GM23338 (cell line): ENCODE measurements at regions not wholly inside any gene's neighbourhood (a gene's known extent, or its start where the extent isn't known, plus 50 kb on each side); places are given as distances from the start of the nearest gene placed in this dataset.
A peak's percentile ranks its signal among the peaks of the same experiment; 100 is the strongest.

Source experiments
- ATAC-seq: fragments of 200-7000 bp; cut with Tn5 transposase; 3 replicates; pipeline ENCODE4 v1.9.1; 2020
- DNase-seq: peaks from one replicate; pipeline ENCODE4 v3.0.0-alpha.2; 2015; ENCODE audit warnings: low spot score
- H2AFZ ChIP-seq: fragments of 200-600 bp; sonication (generic); 2 replicates; pipeline ENCODE4 v1.8.0; 2016; ENCODE audit warnings: antibody characterized with exemption, mild to moderate bottlenecking, moderate library complexity
- H3F3A ChIP-seq: fragments of 200-600 bp; sonication (generic); replicated peaks from 2 replicates; pipeline ENCODE4 v1.8.0; 2017; ENCODE audit warnings: antibody characterized with exemption, mixed run types, low read depth
- H3K27ac ChIP-seq: fragments of 200-600 bp; sonication (generic); 2 replicates; pipeline ENCODE4 v1.6.1; 2016; ENCODE audit warnings: low read depth
- H3K27me3 ChIP-seq: fragments of 200-600 bp; sonication (generic); 2 replicates; pipeline ENCODE4 v1.8.0; 2016; ENCODE audit warnings: mild to moderate bottlenecking, mixed run types, moderate library complexity; ENCODE audit not compliant: insufficient read depth
- H3K36me3 ChIP-seq: fragments of 200-600 bp; sonication (generic); 2 replicates; pipeline ENCODE4 v1.8.0; 2016; ENCODE audit warnings: mild to moderate bottlenecking; ENCODE audit not compliant: insufficient read depth
- H3K4me1 ChIP-seq: fragments of 200-600 bp; sonication (generic); 2 replicates; pipeline ENCODE4 v1.8.0; 2016; ENCODE audit warnings: mild to moderate bottlenecking, moderate library complexity; ENCODE audit not compliant: insufficient read depth
- H3K4me2 ChIP-seq: fragments of 200-600 bp; sonication (generic); 2 replicates; pipeline ENCODE4 v1.7.1; 2017; ENCODE audit warnings: mixed run types
- H3K4me3 ChIP-seq: fragments of 200-600 bp; sonication (generic); 2 replicates; pipeline ENCODE4 v1.6.1; 2016; ENCODE audit warnings: mixed run types
- H3K79me2 ChIP-seq: fragments of 200-600 bp; sonication (generic); replicated peaks from 2 replicates; pipeline ENCODE4 v1.8.0; 2017; ENCODE audit warnings: mild to moderate bottlenecking; ENCODE audit not compliant: insufficient read depth
- H3K9me2 ChIP-seq: fragments of 200-600 bp; sonication (generic); 2 replicates; pipeline ENCODE4 v1.8.0; 2017; ENCODE audit not compliant: insufficient read depth
- H4K20me1 ChIP-seq: fragments of 200-600 bp; sonication (generic); replicated peaks from 2 replicates; pipeline ENCODE4 v1.8.0; 2017; ENCODE audit warnings: mild to moderate bottlenecking; ENCODE audit not compliant: insufficient read depth
- H3K27ac Mint-ChIP-seq: 2 replicates; pipeline ENCODE4 v1.8.0; 2020; ENCODE audit warnings: inconsistent platforms, mild to moderate bottlenecking, moderate library complexity, mixed read lengths
- H3K27me3 Mint-ChIP-seq: 3 replicates; pipeline ENCODE4 v1.8.0; 2022; ENCODE audit warnings: low read depth, mild to moderate bottlenecking, moderate library complexity, mixed read lengths, inconsistent platforms; ENCODE audit not compliant: insufficient read depth, poor library complexity
- H3K36me3 Mint-ChIP-seq: 3 replicates; pipeline ENCODE4 v1.8.0; 2021; ENCODE audit warnings: low read depth, mild to moderate bottlenecking, inconsistent platforms, moderate library complexity, mixed read lengths
- H3K4me1 Mint-ChIP-seq: 3 replicates; pipeline ENCODE4 v1.8.0; 2020; ENCODE audit warnings: mild to moderate bottlenecking, inconsistent platforms, mixed read lengths
- H3K4me3 Mint-ChIP-seq: 3 replicates; pipeline ENCODE4 v1.8.0; 2021; ENCODE audit warnings: moderate library complexity, mild to moderate bottlenecking, inconsistent platforms, mixed read lengths
- H3K9me3 Mint-ChIP-seq: 3 replicates; pipeline ENCODE4 v1.8.0; 2020; ENCODE audit warnings: moderate library complexity, mild to moderate bottlenecking, inconsistent platforms, mixed read lengths
- CREB1 ChIP-seq: fragments of 250-450 bp; sonication (Bioruptor Pico); IDR thresholded peaks from 2 replicates; pipeline ENCODE4 v1.5.0; 2020; ENCODE audit warnings: low read depth, mild to moderate bottlenecking, moderate library complexity
- EZH2 ChIP-seq: fragments of 200-600 bp; sonication (generic); IDR thresholded peaks from one replicate; pipeline ENCODE4 v1.8.0; 2017; ENCODE audit warnings: antibody characterized with exemption, mild to moderate bottlenecking, low read depth; ENCODE audit not compliant: unreplicated experiment
- EZH2phosphoT487 ChIP-seq: fragments of 200-600 bp; sonication (generic); IDR thresholded peaks from one replicate; pipeline ENCODE4 v1.8.1; 2018; ENCODE audit warnings: antibody characterized with exemption; ENCODE audit not compliant: unreplicated experiment
- JUNB ChIP-seq: IDR thresholded peaks from one replicate; pipeline ENCODE4 v1.6.1; 2016; ENCODE audit warnings: antibody characterized with exemption; ENCODE audit not compliant: unreplicated experiment
- NANOG ChIP-seq: IDR thresholded peaks from 2 replicates; pipeline ENCODE4 v1.6.1; 2016; ENCODE audit warnings: antibody characterized with exemption, borderline replicate concordance
- POLR2AphosphoS5 ChIP-seq: IDR thresholded peaks from 2 replicates; pipeline ENCODE4 v1.6.1; 2016; ENCODE audit warnings: antibody characterized with exemption, low read depth
- STAT1 ChIP-seq: IDR thresholded peaks from one replicate; pipeline ENCODE4 v1.6.1; 2016; ENCODE audit warnings: antibody characterized with exemption; ENCODE audit not compliant: unreplicated experiment
- ZNF114 ChIP-seq: fragments of 250-450 bp; sonication (Bioruptor Pico); IDR thresholded peaks from 2 replicates; pipeline ENCODE4 v1.5.0; 2020; ENCODE audit warnings: mild to moderate bottlenecking, moderate library complexity
- ZNF331 ChIP-seq: fragments of 250-450 bp; sonication (Bioruptor Pico); IDR thresholded peaks from 2 replicates; pipeline ENCODE4 v1.5.0; 2020; ENCODE audit warnings: low read depth, mild to moderate bottlenecking, moderate library complexity
- TF ChIP-seq, protein P1 (sequence below): IDR thresholded peaks from 2 replicates; pipeline ENCODE4 v1.6.1; 2016; ENCODE audit warnings: antibody characterized with exemption
- TF ChIP-seq, protein P2 (sequence below), 2 experiments: fragments of 200-600 bp in 1 of 2; sonication (generic) in 1 of 2; conservative IDR thresholded peaks; 2 replicates each; pipeline versions ENCODE4 v1.5.1 to v1.6.1; 2016 to 2017; ENCODE audit warnings: antibody characterized with exemption in 2 of 2, low read depth in 2 of 2, mild to moderate bottlenecking in 2 of 2, moderate library complexity in 1 of 2
- TF ChIP-seq, protein P3 (sequence below): fragments of 250-450 bp; sonication (Bioruptor Pico); IDR thresholded peaks from 2 replicates; pipeline ENCODE4 v1.5.0; 2020; ENCODE audit warnings: mild to moderate bottlenecking, moderate library complexity

DNA sequence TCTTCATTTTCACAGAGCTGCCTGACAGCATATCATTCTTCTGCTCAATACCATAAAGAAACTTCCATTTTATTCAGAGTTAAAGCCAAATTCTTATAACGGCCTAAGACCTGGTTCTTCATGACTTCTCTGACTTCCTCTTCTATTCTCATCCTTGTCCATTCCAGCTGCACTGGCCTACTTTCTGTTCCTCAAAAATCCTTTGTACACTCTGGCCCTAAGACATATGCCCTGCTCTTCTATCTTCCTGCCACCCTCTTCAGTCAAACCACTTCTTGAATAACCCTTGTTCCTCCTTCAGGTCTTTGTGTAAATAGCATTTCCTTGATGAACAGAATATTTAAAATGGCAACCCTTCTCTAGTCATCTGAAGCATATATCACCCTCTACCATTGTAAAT, 1338.7 kb upstream of the ADGRL2 start:
- Histone ChIP-seq H3K36me3 (no peaks in the 10 kb centered on the region), H2AFZ (no peak overlapping the region), H3K79me2 (no peaks in the 10 kb centered on the region), H4K20me1 (no peaks in the 10 kb centered on the region), H3K4me2 (no peak overlapping the region), H3K27ac (no peak overlapping the region), H3K4me3 (no peak overlapping the region), H3F3A (no peaks in the 10 kb centered on the region), H3K9me2 (no peaks in the 10 kb centered on the region), H3K27me3 (no peaks in the 10 kb centered on the region), H3K4me1 (peaks cover 4% of the 10 kb centered on the region; the same call in 1 of the 2 replicates)
- no peak for TF ChIP-seq NANOG
- no peak for TF ChIP-seq POLR2AphosphoS5
- TF ChIP-seq STAT1: no peak
- no peak for TF ChIP-seq CREB1 (CRISPR knock-in tag)
- TF ChIP-seq JUNB: no peak
- no peak for TF ChIP-seq EZH2
- DNase-seq: no peak
- no peak overlapping the region for H3K4me3 Mint-ChIP-seq
- peaks cover 5% of the 10 kb centered on the region for H3K27me3 Mint-ChIP-seq
- H3K27ac Mint-ChIP-seq: peak overlapping the region; percentile 1; the same call in 1 of the 2 replicates
- H3K9me3 Mint-ChIP-seq: peaks cover 14% of the 10 kb centered on the region; the same call in 2 of the 3 replicates
- peaks cover 8% of the 10 kb centered on the region; the same call in 2 of the 3 replicates for H3K36me3 Mint-ChIP-seq
- peaks cover 6% of the 10 kb centered on the region; the same call in 2 of the 3 replicates for H3K4me1 Mint-ChIP-seq
- ATAC-seq: no peak

DNA sequence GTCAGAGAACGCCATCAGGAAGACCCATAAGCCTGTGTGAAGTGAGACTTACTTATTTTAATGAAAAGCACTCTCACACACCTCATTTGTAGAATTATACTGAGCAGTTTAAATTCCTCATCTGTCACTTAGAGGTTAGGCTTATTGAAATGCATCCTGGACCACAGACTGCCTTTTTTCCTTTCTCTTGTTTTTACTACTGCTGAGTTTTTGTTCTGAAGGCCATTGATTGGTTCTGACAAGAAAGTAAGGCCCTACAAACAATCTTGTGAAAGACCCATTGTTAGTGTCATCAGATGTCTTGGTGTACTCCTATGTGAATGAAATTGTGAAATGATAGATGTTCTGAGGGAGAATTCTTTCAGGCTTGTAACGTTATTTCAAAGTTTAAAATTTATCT, 1343.3 kb upstream of the ADGRL2 start:
- peaks cover 9% of the 10 kb centered on the region; the same call in 2 of the 3 replicates for H3K4me1 Mint-ChIP-seq
- peak; percentile 17 for DNase-seq
- peaks cover 14% of the 10 kb centered on the region; the same call in 2 of the 3 replicates for H3K9me3 Mint-ChIP-seq
- Histone ChIP-seq H3K9me2 (no peaks in the 10 kb centered on the region), H3K79me2 (no peaks in the 10 kb centered on the region), H3K27ac (no peak overlapping the region), H4K20me1 (no peaks in the 10 kb centered on the region), H2AFZ (no peak overlapping the region), H3K36me3 (no peaks in the 10 kb centered on the region), H3K27me3 (no peaks in the 10 kb centered on the region), H3K4me2 (no peak overlapping the region), H3K4me1 (peaks cover 4% of the 10 kb centered on the region; the same call in 1 of the 2 replicates), H3K4me3 (no peak overlapping the region), H3F3A (no peaks in the 10 kb centered on the region)
- H3K4me3 Mint-ChIP-seq: no peak overlapping the region
- H3K27me3 Mint-ChIP-seq: peaks cover 5% of the 10 kb centered on the region
- H3K27ac Mint-ChIP-seq: peak overlapping the region; percentile 23; the same call in 1 of the 2 replicates
- peak; percentile 56 for ATAC-seq
- H3K36me3 Mint-ChIP-seq: peaks cover 8% of the 10 kb centered on the region; the same call in 2 of the 3 replicates
- TF ChIP-seq ZNF114 (CRISPR knock-in tag): no peak
- no peak for TF ChIP-seq ZNF331 (CRISPR knock-in tag)
- TF ChIP-seq EZH2phosphoT487: no peak
- TF ChIP-seq, protein P1, sequence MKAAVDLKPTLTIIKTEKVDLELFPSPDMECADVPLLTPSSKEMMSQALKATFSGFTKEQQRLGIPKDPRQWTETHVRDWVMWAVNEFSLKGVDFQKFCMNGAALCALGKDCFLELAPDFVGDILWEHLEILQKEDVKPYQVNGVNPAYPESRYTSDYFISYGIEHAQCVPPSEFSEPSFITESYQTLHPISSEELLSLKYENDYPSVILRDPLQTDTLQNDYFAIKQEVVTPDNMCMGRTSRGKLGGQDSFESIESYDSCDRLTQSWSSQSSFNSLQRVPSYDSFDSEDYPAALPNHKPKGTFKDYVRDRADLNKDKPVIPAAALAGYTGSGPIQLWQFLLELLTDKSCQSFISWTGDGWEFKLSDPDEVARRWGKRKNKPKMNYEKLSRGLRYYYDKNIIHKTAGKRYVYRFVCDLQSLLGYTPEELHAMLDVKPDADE: no peak
- TF ChIP-seq, protein P2, sequence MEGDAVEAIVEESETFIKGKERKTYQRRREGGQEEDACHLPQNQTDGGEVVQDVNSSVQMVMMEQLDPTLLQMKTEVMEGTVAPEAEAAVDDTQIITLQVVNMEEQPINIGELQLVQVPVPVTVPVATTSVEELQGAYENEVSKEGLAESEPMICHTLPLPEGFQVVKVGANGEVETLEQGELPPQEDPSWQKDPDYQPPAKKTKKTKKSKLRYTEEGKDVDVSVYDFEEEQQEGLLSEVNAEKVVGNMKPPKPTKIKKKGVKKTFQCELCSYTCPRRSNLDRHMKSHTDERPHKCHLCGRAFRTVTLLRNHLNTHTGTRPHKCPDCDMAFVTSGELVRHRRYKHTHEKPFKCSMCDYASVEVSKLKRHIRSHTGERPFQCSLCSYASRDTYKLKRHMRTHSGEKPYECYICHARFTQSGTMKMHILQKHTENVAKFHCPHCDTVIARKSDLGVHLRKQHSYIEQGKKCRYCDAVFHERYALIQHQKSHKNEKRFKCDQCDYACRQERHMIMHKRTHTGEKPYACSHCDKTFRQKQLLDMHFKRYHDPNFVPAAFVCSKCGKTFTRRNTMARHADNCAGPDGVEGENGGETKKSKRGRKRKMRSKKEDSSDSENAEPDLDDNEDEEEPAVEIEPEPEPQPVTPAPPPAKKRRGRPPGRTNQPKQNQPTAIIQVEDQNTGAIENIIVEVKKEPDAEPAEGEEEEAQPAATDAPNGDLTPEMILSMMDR (conservative IDR thresholded peaks at IDR 0.05; ENCODE audit: low read depth in 2 of 2): no peak
- TF ChIP-seq, protein P3, sequence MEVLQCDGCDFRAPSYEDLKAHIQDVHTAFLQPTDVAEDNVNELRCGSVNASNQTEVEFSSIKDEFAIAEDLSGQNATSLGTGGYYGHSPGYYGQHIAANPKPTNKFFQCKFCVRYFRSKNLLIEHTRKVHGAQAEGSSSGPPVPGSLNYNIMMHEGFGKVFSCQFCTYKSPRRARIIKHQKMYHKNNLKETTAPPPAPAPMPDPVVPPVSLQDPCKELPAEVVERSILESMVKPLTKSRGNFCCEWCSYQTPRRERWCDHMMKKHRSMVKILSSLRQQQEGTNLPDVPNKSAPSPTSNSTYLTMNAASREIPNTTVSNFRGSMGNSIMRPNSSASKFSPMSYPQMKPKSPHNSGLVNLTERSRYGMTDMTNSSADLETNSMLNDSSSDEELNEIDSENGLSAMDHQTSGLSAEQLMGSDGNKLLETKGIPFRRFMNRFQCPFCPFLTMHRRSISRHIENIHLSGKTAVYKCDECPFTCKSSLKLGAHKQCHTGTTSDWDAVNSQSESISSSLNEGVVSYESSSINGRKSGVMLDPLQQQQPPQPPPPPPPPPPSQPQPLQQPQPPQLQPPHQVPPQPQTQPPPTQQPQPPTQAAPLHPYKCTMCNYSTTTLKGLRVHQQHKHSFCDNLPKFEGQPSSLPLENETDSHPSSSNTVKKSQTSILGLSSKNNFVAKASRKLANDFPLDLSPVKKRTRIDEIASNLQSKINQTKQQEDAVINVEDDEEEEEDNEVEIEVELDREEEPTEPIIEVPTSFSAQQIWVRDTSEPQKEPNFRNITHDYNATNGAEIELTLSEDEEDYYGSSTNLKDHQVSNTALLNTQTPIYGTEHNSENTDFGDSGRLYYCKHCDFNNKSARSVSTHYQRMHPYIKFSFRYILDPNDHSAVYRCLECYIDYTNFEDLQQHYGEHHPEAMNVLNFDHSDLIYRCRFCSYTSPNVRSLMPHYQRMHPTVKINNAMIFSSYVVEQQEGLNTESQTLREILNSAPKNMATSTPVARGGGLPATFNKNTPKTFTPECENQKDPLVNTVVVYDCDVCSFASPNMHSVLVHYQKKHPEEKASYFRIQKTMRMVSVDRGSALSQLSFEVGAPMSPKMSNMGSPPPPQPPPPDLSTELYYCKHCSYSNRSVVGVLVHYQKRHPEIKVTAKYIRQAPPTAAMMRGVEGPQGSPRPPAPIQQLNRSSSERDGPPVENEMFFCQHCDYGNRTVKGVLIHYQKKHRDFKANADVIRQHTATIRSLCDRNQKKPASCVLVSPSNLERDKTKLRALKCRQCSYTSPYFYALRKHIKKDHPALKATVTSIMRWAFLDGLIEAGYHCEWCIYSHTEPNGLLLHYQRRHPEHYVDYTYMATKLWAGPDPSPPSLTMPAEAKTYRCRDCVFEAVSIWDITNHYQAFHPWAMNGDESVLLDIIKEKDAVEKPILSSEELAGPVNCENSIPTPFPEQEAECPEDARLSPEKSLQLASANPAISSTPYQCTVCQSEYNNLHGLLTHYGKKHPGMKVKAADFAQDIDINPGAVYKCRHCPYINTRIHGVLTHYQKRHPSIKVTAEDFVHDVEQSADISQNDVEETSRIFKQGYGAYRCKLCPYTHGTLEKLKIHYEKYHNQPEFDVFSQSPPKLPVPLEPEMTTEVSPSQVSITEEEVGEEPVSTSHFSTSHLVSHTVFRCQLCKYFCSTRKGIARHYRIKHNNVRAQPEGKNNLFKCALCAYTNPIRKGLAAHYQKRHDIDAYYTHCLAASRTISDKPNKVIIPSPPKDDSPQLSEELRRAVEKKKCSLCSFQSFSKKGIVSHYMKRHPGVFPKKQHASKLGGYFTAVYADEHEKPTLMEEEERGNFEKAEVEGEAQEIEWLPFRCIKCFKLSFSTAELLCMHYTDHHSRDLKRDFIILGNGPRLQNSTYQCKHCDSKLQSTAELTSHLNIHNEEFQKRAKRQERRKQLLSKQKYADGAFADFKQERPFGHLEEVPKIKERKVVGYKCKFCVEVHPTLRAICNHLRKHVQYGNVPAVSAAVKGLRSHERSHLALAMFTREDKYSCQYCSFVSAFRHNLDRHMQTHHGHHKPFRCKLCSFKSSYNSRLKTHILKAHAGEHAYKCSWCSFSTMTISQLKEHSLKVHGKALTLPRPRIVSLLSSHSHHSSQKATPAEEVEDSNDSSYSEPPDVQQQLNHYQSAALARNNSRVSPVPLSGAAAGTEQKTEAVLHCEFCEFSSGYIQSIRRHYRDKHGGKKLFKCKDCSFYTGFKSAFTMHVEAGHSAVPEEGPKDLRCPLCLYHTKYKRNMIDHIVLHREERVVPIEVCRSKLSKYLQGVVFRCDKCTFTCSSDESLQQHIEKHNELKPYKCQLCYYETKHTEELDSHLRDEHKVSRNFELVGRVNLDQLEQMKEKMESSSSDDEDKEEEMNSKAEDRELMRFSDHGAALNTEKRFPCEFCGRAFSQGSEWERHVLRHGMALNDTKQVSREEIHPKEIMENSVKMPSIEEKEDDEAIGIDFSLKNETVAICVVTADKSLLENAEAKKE: no peak
